Osteocyte (in vitro differentiated cells): ENCODE measurements at regions not wholly inside any gene's neighbourhood (a gene's known extent, or its start where the extent isn't known, plus 50 kb on each side); places are given as distances from the start of the nearest gene placed in this dataset.
"Not testable (repeated sequence)": the region's sequence is repeated elsewhere in the genome, so short reads cannot be mapped to it uniquely, and the experiment has no call there.

Source experiments
- DNase-seq: peaks from one replicate; pipeline ENCODE4 v3.0.0; 2021; ENCODE audit warnings: mixed read lengths; ENCODE audit not compliant: unreplicated experiment; ENCODE audit errors: extremely low spot score
- H3K27ac Mint-ChIP-seq: one replicate; pipeline ENCODE4 v1.8.0; 2021; ENCODE audit warnings: mild to moderate bottlenecking, mixed read lengths; ENCODE audit not compliant: unreplicated experiment
- H3K27me3 Mint-ChIP-seq: one replicate; pipeline ENCODE4 v1.8.0; 2021; ENCODE audit warnings: mixed read lengths; ENCODE audit not compliant: unreplicated experiment
- H3K36me3 Mint-ChIP-seq: one replicate; pipeline ENCODE4 v1.8.0; 2021; ENCODE audit warnings: mixed read lengths; ENCODE audit not compliant: unreplicated experiment
- H3K4me1 Mint-ChIP-seq: one replicate; pipeline ENCODE4 v1.8.0; 2021; ENCODE audit warnings: mixed read lengths; ENCODE audit not compliant: unreplicated experiment
- H3K4me3 Mint-ChIP-seq: one replicate; pipeline ENCODE4 v1.8.0; 2021; ENCODE audit warnings: mild to moderate bottlenecking, moderate library complexity, mixed read lengths; ENCODE audit not compliant: unreplicated experiment
- H3K9me3 Mint-ChIP-seq: one replicate; pipeline ENCODE4 v1.8.0; 2021; ENCODE audit warnings: mixed read lengths; ENCODE audit not compliant: unreplicated experiment
- CTCF ChIP-seq: fragments of 200-600 bp; sonication (generic); IDR thresholded peaks from 2 replicates; pipeline ENCODE4 v1.5.0; 2021; ENCODE audit warnings: antibody characterized with exemption, mild to moderate bottlenecking, moderate library complexity

GRCh38 chr13:103883164-103883563, 816.9 kb upstream of the SLC10A2 start:
- H3K4me1 Mint-ChIP-seq = peaks cover 13% of the 10 kb centered on the region
- H3K9me3 Mint-ChIP-seq = no peaks in the 10 kb centered on the region
- peak; percentile 84 for TF ChIP-seq CTCF
- no peaks in the 10 kb centered on the region for H3K36me3 Mint-ChIP-seq
- no peaks in the 10 kb centered on the region for H3K27me3 Mint-ChIP-seq
- peak; percentile 92 for DNase-seq
- peak overlapping the region; percentile 36 for H3K27ac Mint-ChIP-seq
- peak overlapping the region; percentile 65 for H3K4me3 Mint-ChIP-seq

GRCh38 chr13:103880146-103880545, 813.9 kb upstream of the SLC10A2 start:
- H3K36me3 Mint-ChIP-seq = not testable (repeated sequence)
- H3K4me1 Mint-ChIP-seq = peaks cover 13% of the 10 kb centered on the region

GRCh38 chr13:103878891-103879605, 812.8 kb upstream of the SLC10A2 start:
- H3K4me3 Mint-ChIP-seq = no peak overlapping the region
- H3K27ac Mint-ChIP-seq = no peak overlapping the region
- H3K4me1 Mint-ChIP-seq = peaks cover 13% of the 10 kb centered on the region
- H3K36me3 Mint-ChIP-seq = no peaks in the 10 kb centered on the region
- TF ChIP-seq CTCF = no peak
- no peaks in the 10 kb centered on the region for H3K27me3 Mint-ChIP-seq
- DNase-seq = no peak
- H3K9me3 Mint-ChIP-seq = no peaks in the 10 kb centered on the region

More at GRCh38 chr13:103880146-103880545, 813.9 kb upstream of the SLC10A2 start:
- H3K27me3 Mint-ChIP-seq, DNase-seq, H3K4me3 Mint-ChIP-seq, H3K27ac Mint-ChIP-seq, H3K9me3 Mint-ChIP-seq: not testable (repeated sequence)

GRCh38 chr13:103876571-103876970, 810.4 kb upstream of the SLC10A2 start:
- Mint-ChIP-seq H3K27ac (no peak overlapping the region), H3K4me3 (no peak overlapping the region), H3K9me3 (no peaks in the 10 kb centered on the region), H3K36me3 (no peaks in the 10 kb centered on the region), H3K27me3 (no peaks in the 10 kb centered on the region), H3K4me1 (peaks cover 8% of the 10 kb centered on the region)
- no peak for DNase-seq
- TF ChIP-seq CTCF = no peak

- Mint-ChIP-seq H3K36me3 (no peaks in the 10 kb centered on the region), H3K27ac (no peak overlapping the region), H3K27me3 (no peaks in the 10 kb centered on the region), H3K4me1 (peaks cover under 1% of the 10 kb centered on the region), H3K9me3 (no peaks in the 10 kb centered on the region), H3K4me3 (no peak overlapping the region)
- TF ChIP-seq CTCF = no peak
- DNase-seq = no peak
Observed at GRCh38 chr13:103873725-103874124, 807.5 kb upstream of the SLC10A2 start.
